Mesenchymal stem cell (in vitro differentiated cells and primary cell): ENCODE measurements at regions not wholly inside any gene's neighbourhood (a gene's known extent, or its start where the extent isn't known, plus 50 kb on each side); places are given as distances from the start of the nearest gene placed in this dataset.
A peak's percentile ranks its signal among the peaks of the same experiment; 100 is the strongest.
"Not testable (repeated sequence)": the region's sequence is repeated elsewhere in the genome, so short reads cannot be mapped to it uniquely, and the experiment has no call there.

Experiments used
- DNase-seq: peaks from one replicate; pipeline ENCODE4 v3.0.0-alpha.2; 2013
- H2AFZ ChIP-seq: one replicate; pipeline ENCODE4 v1.6.1; 2013; ENCODE audit warnings: low read depth, mild to moderate bottlenecking, control low read depth, inconsistent platforms, low read length, moderate library complexity
- H2AK5ac ChIP-seq: 2 replicates; pipeline ENCODE4 v1.6.1; 2013; ENCODE audit warnings: low read length, moderate library complexity, mild to moderate bottlenecking, inconsistent platforms; ENCODE audit not compliant: severe bottlenecking
- H2BK120ac ChIP-seq: one replicate; pipeline ENCODE4 v1.6.1; 2013; ENCODE audit warnings: low read depth, mild to moderate bottlenecking, inconsistent platforms, low read length, moderate library complexity
- H2BK12ac ChIP-seq, 2 experiments: one replicate each; pipeline ENCODE4 v1.6.1; 2013; ENCODE audit warnings: inconsistent platforms in 2 of 2, low read length in 2 of 2, mild to moderate bottlenecking in 2 of 2, moderate library complexity in 2 of 2, control low read depth in 1 of 2
- H2BK15ac ChIP-seq: one replicate; pipeline ENCODE4 v1.6.1; 2013; ENCODE audit warnings: mild to moderate bottlenecking, low read depth, inconsistent platforms; ENCODE audit not compliant: poor library complexity, severe bottlenecking
- H2BK5ac ChIP-seq: 2 replicates; pipeline ENCODE4 v1.6.1; 2013; ENCODE audit warnings: low read depth, mild to moderate bottlenecking, low read length, control low read depth, inconsistent platforms; ENCODE audit not compliant: poor library complexity, severe bottlenecking
- H3K14ac ChIP-seq, 2 experiments: one replicate each; pipeline ENCODE4 v1.6.1; 2013; ENCODE audit warnings: inconsistent platforms in 2 of 2, low read length in 2 of 2, control low read depth in 1 of 2, mild to moderate bottlenecking in 1 of 2, moderate library complexity in 1 of 2
- H3K18ac ChIP-seq, 2 experiments: one replicate each; pipeline ENCODE4 v1.6.1; 2013; ENCODE audit warnings: inconsistent platforms in 2 of 2, low read length in 2 of 2, control low read depth in 1 of 2, low read depth in 1 of 2, mild to moderate bottlenecking in 1 of 2
- H3K23ac ChIP-seq, 2 experiments: one replicate each; pipeline ENCODE4 v1.6.1; 2013; ENCODE audit warnings: inconsistent platforms in 2 of 2, low read length in 2 of 2, mild to moderate bottlenecking in 2 of 2, moderate library complexity in 2 of 2, control low read depth in 1 of 2
- H3K27ac ChIP-seq: 2 replicates; pipeline ENCODE4 v1.5.1; 2013; ENCODE audit warnings: mild to moderate bottlenecking, moderate library complexity, low read length, control low read depth, inconsistent platforms; ENCODE audit not compliant: poor library complexity, severe bottlenecking
- H3K27me3 ChIP-seq, 2 experiments: 2 replicates each; pipeline versions ENCODE4 v1.6.1 to v1.7.0; 2013; ENCODE audit warnings: low read length in 2 of 2, mild to moderate bottlenecking in 2 of 2, moderate library complexity in 2 of 2, control low read depth in 1 of 2, inconsistent platforms in 1 of 2; ENCODE audit not compliant: control insufficient read depth in 1 of 2, insufficient read depth in 1 of 2
- H3K36me3 ChIP-seq, 2 experiments: 2 replicates each; pipeline versions ENCODE4 v1.6.1 to v1.7.0; 2013; ENCODE audit warnings: low read length in 2 of 2, control low read depth in 1 of 2, inconsistent platforms in 1 of 2, low read depth in 1 of 2, mild to moderate bottlenecking in 1 of 2; ENCODE audit not compliant: insufficient read depth in 2 of 2, control insufficient read depth in 1 of 2
- H3K4ac ChIP-seq, 2 experiments: one replicate each; pipeline ENCODE4 v1.6.1; 2013; ENCODE audit warnings: inconsistent platforms in 2 of 2, low read length in 2 of 2, mild to moderate bottlenecking in 2 of 2, moderate library complexity in 2 of 2, control low read depth in 1 of 2, low read depth in 1 of 2
- H3K4me1 ChIP-seq: 2 replicates; pipeline ENCODE4 v1.6.1; 2013; ENCODE audit warnings: low read depth, low read length, control low read depth; ENCODE audit not compliant: control insufficient read depth, insufficient read depth
- H3K4me2 ChIP-seq: 2 replicates; pipeline ENCODE4 v1.6.1; 2013; ENCODE audit warnings: low read length, mild to moderate bottlenecking, inconsistent platforms; ENCODE audit not compliant: poor library complexity, severe bottlenecking
- H3K4me3 ChIP-seq, 2 experiments: 2 replicates each; pipeline versions ENCODE4 v1.5.1 to v1.7.0; 2013; ENCODE audit warnings: low read length in 2 of 2, mild to moderate bottlenecking in 2 of 2, control low read depth in 1 of 2, low read depth in 1 of 2; ENCODE audit not compliant: insufficient read depth in 1 of 2
- H3K79me1 ChIP-seq: replicated peaks from 2 replicates; pipeline ENCODE4 v1.6.1; 2013; ENCODE audit warnings: mild to moderate bottlenecking, control low read depth, low read length, inconsistent platforms; ENCODE audit not compliant: poor library complexity, severe bottlenecking
- H3K9ac ChIP-seq: 2 replicates; pipeline ENCODE4 v1.7.0; 2013; ENCODE audit warnings: mild to moderate bottlenecking, low read length, moderate library complexity
- H3K9me3 ChIP-seq: 2 replicates; pipeline ENCODE4 v1.7.0; 2013; ENCODE audit warnings: mild to moderate bottlenecking, low read length; ENCODE audit not compliant: control insufficient read depth
- H4K8ac ChIP-seq: one replicate; pipeline ENCODE4 v1.6.1; 2013; ENCODE audit warnings: inconsistent platforms, mild to moderate bottlenecking, low read length, moderate library complexity
- H4K91ac ChIP-seq: one replicate; pipeline ENCODE4 v1.6.1; 2013; ENCODE audit warnings: mild to moderate bottlenecking, low read length, inconsistent platforms
- WGBS: methylation state at CpG from one replicate; pipeline ENCODE4 v1.1.7; 2013; ENCODE audit warnings: mixed read lengths; 5-methylcytosine and 5-hydroxymethylcytosine counted together

GRCh38 chr4:59556191-59556590, 1643.9 kb upstream of the ADGRL3 start:
- not testable (repeated sequence) for H3K27me3 ChIP-seq, H2BK12ac ChIP-seq, H3K14ac ChIP-seq, H3K9ac ChIP-seq, H4K8ac ChIP-seq, H3K4me1 ChIP-seq, H2AK5ac ChIP-seq, H3K4me2 ChIP-seq, DNase-seq, H3K4ac ChIP-seq, H3K27ac ChIP-seq, H3K4me3 ChIP-seq, H2BK15ac ChIP-seq, H3K23ac ChIP-seq, H2BK5ac ChIP-seq, H2AFZ ChIP-seq, H3K79me1 ChIP-seq, H4K91ac ChIP-seq, H3K9me3 ChIP-seq, H3K18ac ChIP-seq, H3K36me3 ChIP-seq, H2BK120ac ChIP-seq
- WGBS, result 92% methylated on average over 2 of the region's 2 CpGs

- 63% methylated on average over 9 of the region's 9 CpGs for WGBS
- not testable (repeated sequence) for H3K79me1 ChIP-seq
Measured at GRCh38 chr4:59560141-59560648, 1639.9 kb upstream of the ADGRL3 start.

GRCh38 chr4:59565836-59566235, 1634.3 kb upstream of the ADGRL3 start:
- H2BK12ac ChIP-seq, result no peak overlapping the region
- H3K14ac ChIP-seq, result no peak overlapping the region
- no peak overlapping the region for H4K8ac ChIP-seq
- H3K27me3 ChIP-seq, result no peaks in the 10 kb centered on the region
- H3K4me2 ChIP-seq, result no peak overlapping the region
- no peak overlapping the region for H3K23ac ChIP-seq
- WGBS, result 100% methylated on average over 1 of the region's 1 CpG
- no peak overlapping the region for H2BK120ac ChIP-seq
- H3K79me1 ChIP-seq, result no peaks in the 10 kb centered on the region
- no peaks in the 10 kb centered on the region for H3K36me3 ChIP-seq
- H2AFZ ChIP-seq, result no peak overlapping the region
- no peak overlapping the region for H3K4me3 ChIP-seq
- no peak overlapping the region for H2BK15ac ChIP-seq
- no peak overlapping the region for H3K27ac ChIP-seq
- no peaks in the 10 kb centered on the region for H3K9me3 ChIP-seq
- H3K4me1 ChIP-seq, result no peaks in the 10 kb centered on the region
- no peak overlapping the region for H2AK5ac ChIP-seq
- no peak overlapping the region for H4K91ac ChIP-seq
- DNase-seq, result no peak
- no peak overlapping the region for H2BK5ac ChIP-seq
- H3K9ac ChIP-seq, result no peak overlapping the region
- H3K18ac ChIP-seq, result no peak overlapping the region
- H3K4ac ChIP-seq, result no peak overlapping the region

More at GRCh38 chr4:59560141-59560648, 1639.9 kb upstream of the ADGRL3 start:
- H3K9ac ChIP-seq, H3K4me3 ChIP-seq, H4K91ac ChIP-seq, H3K27ac ChIP-seq, H3K18ac ChIP-seq, H2BK5ac ChIP-seq, H3K9me3 ChIP-seq, H2BK120ac ChIP-seq, DNase-seq, H3K4me2 ChIP-seq, H3K27me3 ChIP-seq, H3K4ac ChIP-seq, H3K36me3 ChIP-seq, H3K14ac ChIP-seq, H2AK5ac ChIP-seq, H3K23ac ChIP-seq, H2BK12ac ChIP-seq, H3K4me1 ChIP-seq, H2AFZ ChIP-seq, H2BK15ac ChIP-seq: not testable (repeated sequence)
- peak overlapping the region; percentile 64 for H4K8ac ChIP-seq

- Histone ChIP-seq H2BK5ac (no peak overlapping the region), H3K4me3 (no peak overlapping the region), H3K18ac (no peak overlapping the region), H3K14ac (no peak overlapping the region), H3K23ac (no peak overlapping the region), H3K4ac (no peak overlapping the region), H2BK12ac (no peak overlapping the region), H3K36me3 (no peaks in the 10 kb centered on the region), H2AFZ (no peak overlapping the region), H3K9ac (no peak overlapping the region), H2AK5ac (no peak overlapping the region), H4K91ac (no peak overlapping the region), H3K4me1 (no peaks in the 10 kb centered on the region), H2BK120ac (no peak overlapping the region), H3K27me3 (no peaks in the 10 kb centered on the region), H2BK15ac (no peak overlapping the region), H3K9me3 (no peaks in the 10 kb centered on the region), H3K27ac (no peak overlapping the region), H3K4me2 (no peak overlapping the region), H4K8ac (no peak overlapping the region), H3K79me1 (no peaks in the 10 kb centered on the region)
- WGBS, result no CpG with 5 or more reads among the region's 2 CpGs
- no peak for DNase-seq
Measured at GRCh38 chr4:59570860-59571476, 1629.2 kb upstream of the ADGRL3 start.
